Heart right ventricle (tissue), 16 donors: ENCODE measurements at regions not wholly inside any gene's neighbourhood (a gene's known extent, or its start where the extent isn't known, plus 50 kb on each side); places are given as distances from the start of the nearest gene placed in this dataset.

Source experiments
- ATAC-seq, 8 donors: fragments of 200-7000 bp; cut with Tn5 transposase; one replicate each; pipeline ENCODE4 v1.9.1; 2020; ENCODE audit warnings: mild to moderate bottlenecking in 8 of 8, moderate library complexity in 8 of 8, moderate number of reproducible peaks in 1 of 8
- DNase-seq, 2 donors: peaks; one replicate each; pipeline ENCODE4 v3.0.0-alpha.2; 2020
- H3K27ac ChIP-seq, 10 donors: fragments of 200-600 bp; sonication (generic) in 2 of 10; one replicate each; pipeline versions ENCODE4 v1.5.0 to v1.8.0; 2020 to 2022; ENCODE audit warnings: mild to moderate bottlenecking in 3 of 10
- H3K27me3 ChIP-seq, 7 donors: fragments of 200-600 bp; one replicate each; pipeline ENCODE4 v1.8.0; 2021 to 2022; ENCODE audit warnings: mild to moderate bottlenecking in 2 of 7
- H3K36me3 ChIP-seq, 9 donors: fragments of 200-600 bp; sonication (generic) in 1 of 9; one replicate each; pipeline versions ENCODE4 v1.5.0 to v1.8.0; 2020 to 2022; ENCODE audit warnings: mild to moderate bottlenecking in 2 of 9
- H3K4me1 ChIP-seq, 9 donors: fragments of 200-600 bp; sonication (generic) in 1 of 9; one replicate each; pipeline versions ENCODE4 v1.5.0 to v1.8.0; 2020 to 2022; ENCODE audit warnings: mild to moderate bottlenecking in 4 of 9
- H3K4me3 ChIP-seq, 10 donors: fragments of 200-600 bp; sonication (generic) in 2 of 10; one replicate each; pipeline versions ENCODE4 v1.5.0 to v1.8.0; 2020 to 2022; ENCODE audit warnings: mild to moderate bottlenecking in 7 of 10, moderate library complexity in 2 of 10
- H3K9me3 ChIP-seq, 11 donors: fragments of 200-600 bp in 10 of 11; sonication (generic) in 2 of 11; one replicate each; pipeline versions ENCODE4 v1.5.0 to v1.8.0; 2013 to 2022; ENCODE audit warnings: mild to moderate bottlenecking in 2 of 11, control low read depth in 1 of 11, moderate library complexity in 1 of 11
- WGBS, 2 donors: extraction: QIAGEN DNeasy Blood & Tissue Kit; methylation state at CpG; one replicate each; pipeline ENCODE4 v1.1.7; 2013; ENCODE audit warnings: inconsistent platforms in 1 of 2; 5-methylcytosine and 5-hydroxymethylcytosine counted together
- intact Hi-C, 10 donors: fragments of 100-400 bp; cut with DNase I; formaldehyde crosslinking; loops; one replicate each; pipeline versions ENCODE4 v1.11.1 to v1.14.2; 2022
- TF ChIP-seq, protein P1 (sequence below), 9 donors: fragments of 200-600 bp; sonication (generic) in 2 of 9; IDR thresholded peaks; one replicate each; pipeline versions ENCODE4 v1.5.0 to v1.8.0; 2021 to 2022; ENCODE audit warnings: antibody characterized with exemption in 9 of 9, mild to moderate bottlenecking in 5 of 9, moderate library complexity in 1 of 9
- donor health status: Arrhythmogenic right ventricular cardiomyopathy.
- donor health status: ischemic (EF 13 %, LVEDD 7.1; RV severe dilation, severe dysfunction).
- donor health status: healthy with polysubstance abuse.
- donor health status: DM: no; HTN: yes; CAD: no.
- donor health status: DM: no; HTN: no; CAD: no.
- donor health status: ischemic (EF 25% LVEDD 6.9; RV normal size, moderate dysfunction).
- donor health status: ischemic (EF 25% LVEDD 5.7; RV mildly dilated, moderate dysfunction).
- donor health status: healthy.
- donor health status: DM: yes; HTN: yes; CAD: no.
- donor health status: Ischemic cardiomyopathy.
- donor health status: ischemic (EF 35%, LVEDD 5.7; RV mildly dilated, moderate dysfunction).
- donor health status: nonischemic (EF 11% LVEDD 7.7; RV severe dilation, severe dysfunction).
- donor health status: DM: yes; HTN: yes; CAD: no.
- donor health status: PGD.
- donor health status: ischemic (EF 29% LVEDD 5.4; RV normal size, mild dysfunction).
- donor health status: nonischemic (EF 23%, LVEDD 6.1; RV moderate dilation, normal function).

DNA sequence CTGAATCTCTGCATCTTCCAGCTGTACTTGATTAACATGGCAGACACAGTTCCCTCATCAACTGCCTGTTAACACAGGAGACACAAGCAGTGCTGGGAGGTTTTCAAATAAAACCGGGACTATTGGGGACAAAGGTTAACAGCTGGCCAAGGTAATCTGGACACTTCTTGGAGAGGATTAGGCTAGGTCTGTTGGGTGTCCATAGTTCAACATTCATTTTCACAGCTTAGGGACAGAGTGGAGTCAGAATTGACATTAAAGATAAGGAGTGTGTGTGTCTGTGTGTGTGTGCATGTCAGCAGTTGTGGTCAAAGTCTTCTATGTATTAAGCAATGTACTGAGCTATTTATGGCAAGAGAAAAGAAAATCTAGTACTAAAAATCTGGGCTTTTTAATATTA lies 216.2 kb downstream of the MED10 start:
- 43 to 50% methylated on average over 1 of the region's 1 CpG for WGBS, 2 donors
- no peaks in the 10 kb centered on the region for H3K9me3 ChIP-seq
- DNase-seq (no peak), ATAC-seq (no peak)
- H3K27me3 ChIP-seq, result peaks cover 0 to 13% (median 6%) of the 10 kb centered on the region in 7 donors
- intact Hi-C loops, result no loop called here
- TF ChIP-seq, protein P1, sequence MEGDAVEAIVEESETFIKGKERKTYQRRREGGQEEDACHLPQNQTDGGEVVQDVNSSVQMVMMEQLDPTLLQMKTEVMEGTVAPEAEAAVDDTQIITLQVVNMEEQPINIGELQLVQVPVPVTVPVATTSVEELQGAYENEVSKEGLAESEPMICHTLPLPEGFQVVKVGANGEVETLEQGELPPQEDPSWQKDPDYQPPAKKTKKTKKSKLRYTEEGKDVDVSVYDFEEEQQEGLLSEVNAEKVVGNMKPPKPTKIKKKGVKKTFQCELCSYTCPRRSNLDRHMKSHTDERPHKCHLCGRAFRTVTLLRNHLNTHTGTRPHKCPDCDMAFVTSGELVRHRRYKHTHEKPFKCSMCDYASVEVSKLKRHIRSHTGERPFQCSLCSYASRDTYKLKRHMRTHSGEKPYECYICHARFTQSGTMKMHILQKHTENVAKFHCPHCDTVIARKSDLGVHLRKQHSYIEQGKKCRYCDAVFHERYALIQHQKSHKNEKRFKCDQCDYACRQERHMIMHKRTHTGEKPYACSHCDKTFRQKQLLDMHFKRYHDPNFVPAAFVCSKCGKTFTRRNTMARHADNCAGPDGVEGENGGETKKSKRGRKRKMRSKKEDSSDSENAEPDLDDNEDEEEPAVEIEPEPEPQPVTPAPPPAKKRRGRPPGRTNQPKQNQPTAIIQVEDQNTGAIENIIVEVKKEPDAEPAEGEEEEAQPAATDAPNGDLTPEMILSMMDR (IDR thresholded peaks at IDR 0.05), result no peak
- H3K36me3 ChIP-seq, result no peaks in the 10 kb centered on the region
- no peak overlapping the region for H3K4me3 ChIP-seq
- no peaks in the 10 kb centered on the region for H3K4me1 ChIP-seq
- no peak overlapping the region for H3K27ac ChIP-seq

DNA sequence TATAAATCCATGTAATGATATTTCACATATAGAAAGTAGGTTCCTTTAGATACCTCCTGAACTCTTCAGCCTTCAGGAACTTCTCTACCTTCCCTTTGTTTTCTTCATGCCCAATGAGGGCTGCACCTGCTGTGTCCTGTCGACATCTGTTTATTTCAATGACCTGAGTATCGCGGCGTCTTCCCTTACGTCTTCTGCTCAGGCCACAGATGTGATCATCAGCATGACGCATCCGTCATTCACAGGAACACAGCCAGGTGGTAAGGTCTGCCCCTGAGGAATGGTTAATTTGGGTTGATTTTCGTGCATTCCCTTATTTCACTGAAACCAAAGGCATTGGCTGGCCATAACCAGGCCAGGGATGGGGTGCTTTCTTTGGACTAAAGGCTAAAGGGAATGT lies 217.1 kb downstream of the MED10 start:
- ATAC-seq (no peak), DNase-seq (no peak)
- no peaks in the 10 kb centered on the region for H3K4me1 ChIP-seq
- peaks cover 0 to 13% (median 6%) of the 10 kb centered on the region in 7 donors for H3K27me3 ChIP-seq
- H3K9me3 ChIP-seq, result no peaks in the 10 kb centered on the region
- 81 to 84% methylated on average over 8 of the region's 8 CpGs for WGBS, 2 donors
- intact Hi-C loops, result no loop called here
- H3K4me3 ChIP-seq, result no peak overlapping the region
- TF ChIP-seq, protein P1 (IDR thresholded peaks at IDR 0.05), result no peak
- no peak overlapping the region for H3K27ac ChIP-seq
- no peaks in the 10 kb centered on the region for H3K36me3 ChIP-seq

DNA sequence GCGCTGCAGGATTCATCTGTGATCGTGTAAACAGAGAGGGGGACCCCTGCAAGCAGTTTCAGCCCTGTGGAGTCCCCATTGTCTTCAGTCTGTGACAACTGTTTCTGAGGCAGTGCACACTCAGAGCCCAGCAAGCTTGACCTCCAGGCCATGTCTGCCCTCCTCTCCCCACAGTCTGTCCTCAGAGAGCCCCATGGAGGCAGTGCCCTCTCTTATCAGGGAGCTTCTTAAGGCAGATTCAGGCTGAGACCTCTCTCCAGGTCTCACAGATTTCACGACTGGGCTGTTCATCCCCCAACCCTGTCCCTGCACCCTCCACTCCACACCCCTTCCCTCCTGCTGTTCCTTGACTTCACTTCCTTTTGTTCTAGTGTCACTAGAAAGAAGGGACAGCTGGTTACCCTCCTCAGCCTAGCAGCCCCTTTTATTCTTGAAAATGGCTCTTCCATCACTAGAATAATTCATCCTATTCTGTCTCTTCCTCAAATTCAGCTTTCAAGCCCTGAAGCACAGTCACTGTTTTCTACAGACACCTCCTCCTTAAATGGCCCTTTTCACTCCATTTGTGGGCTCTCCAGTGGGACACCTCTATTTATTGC lies 218.4 kb downstream of the MED10 start:
- intact Hi-C loops, result no loop called here
- H3K36me3 ChIP-seq, result no peaks in the 10 kb centered on the region
- no peaks in the 10 kb centered on the region for H3K9me3 ChIP-seq
- 39 to 45% methylated on average over 3 of the region's 3 CpGs for WGBS, 2 donors
- no peak overlapping the region for H3K4me3 ChIP-seq
- DNase-seq (no peak), ATAC-seq (no peak)
- H3K27me3 ChIP-seq, result peaks cover 0 to 13% (median 7%) of the 10 kb centered on the region in 7 donors
- H3K27ac ChIP-seq, result no peak overlapping the region
- H3K4me1 ChIP-seq, result no peaks in the 10 kb centered on the region
- TF ChIP-seq, protein P1 (IDR thresholded peaks at IDR 0.05), result no peak

DNA sequence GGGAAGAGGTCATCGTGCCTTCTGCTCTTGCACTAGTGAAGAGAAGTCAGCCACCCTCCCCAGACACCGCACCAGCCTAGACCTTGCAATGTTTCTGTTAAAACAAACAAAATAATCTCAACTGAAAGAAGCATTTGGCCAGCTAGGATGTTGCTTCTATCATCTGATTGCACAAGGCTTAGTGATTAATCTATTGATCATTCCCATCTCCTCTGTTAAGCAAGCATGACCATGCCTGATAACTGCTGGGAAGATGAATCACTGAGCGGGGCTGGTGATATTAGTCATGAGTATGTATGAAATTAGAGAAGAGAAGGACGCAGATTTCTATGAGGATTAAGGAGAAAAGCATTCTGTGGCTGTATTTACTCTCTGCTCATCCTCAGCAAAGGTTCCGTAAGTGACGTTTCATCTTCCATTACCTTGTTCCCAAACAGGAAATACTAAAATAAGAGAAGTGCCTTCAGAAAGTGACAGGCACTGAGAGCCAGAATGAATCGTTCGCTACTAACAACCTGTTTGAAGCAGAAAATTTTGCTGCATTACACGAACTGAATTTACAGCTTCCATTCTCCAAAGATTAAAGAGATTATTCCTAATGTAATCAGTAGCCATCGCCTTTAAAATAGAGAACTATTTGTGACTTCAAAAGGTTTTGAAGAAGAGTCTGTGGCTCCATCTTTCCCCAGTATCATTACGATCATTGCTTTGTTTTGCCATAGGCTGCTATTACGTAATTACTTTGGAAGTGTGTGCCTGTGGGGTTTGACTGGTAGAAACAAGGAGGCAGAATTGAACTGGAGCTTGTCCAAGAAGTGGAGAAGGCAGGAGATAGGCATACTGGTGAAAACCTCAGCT lies 219.1 kb downstream of the MED10 start:
- Histone ChIP-seq H3K36me3 (no peaks in the 10 kb centered on the region), H3K4me3 (no peak overlapping the region), H3K27me3 (peaks cover 0 to 10% (median 6%) of the 10 kb centered on the region in 7 donors), H3K4me1 (no peaks in the 10 kb centered on the region), H3K27ac (no peak overlapping the region), H3K9me3 (no peaks in the 10 kb centered on the region)
- WGBS, 2 donors, result 71 to 76% methylated on average over 12 of the region's 12 CpGs
- ATAC-seq (no peak), DNase-seq (no peak)
- intact Hi-C loops, result no loop called here
- TF ChIP-seq, protein P1 (IDR thresholded peaks at IDR 0.05), result no peak
